C4-2B (cell line): ENCODE measurements at regions not wholly inside any gene's neighbourhood (a gene's known extent, or its start where the extent isn't known, plus 50 kb on each side); places are given as distances from the start of the nearest gene placed in this dataset.

Source experiments
- H3K27ac ChIP-seq: fragments of 450-650 bp; 2 replicates; pipeline ENCODE4 v1.5.1; 2017
- CTCF ChIP-seq: fragments of 450-650 bp; conservative IDR thresholded peaks from 2 replicates; pipeline ENCODE4 v1.5.1; 2017; ENCODE audit warnings: mild to moderate bottlenecking
- ZFX ChIP-seq: fragments of 450-650 bp; IDR thresholded peaks from 2 replicates; pipeline ENCODE4 v1.6.1; 2017

GRCh38 chr7:116382375-116382774 is 117.2 kb upstream of the CAV2 start:
- H3K27ac ChIP-seq, result no peak overlapping the region
- TF ChIP-seq ZFX (no peak), CTCF (no peak)

- TF ChIP-seq CTCF, result no peak
- TF ChIP-seq ZFX, result no peak
- H3K27ac ChIP-seq, result no peak overlapping the region
Measured at GRCh38 chr7:116384936-116385635, 114.5 kb upstream of the CAV2 start.

- H3K27ac ChIP-seq, result no peak overlapping the region
- TF ChIP-seq CTCF (no peak), ZFX (no peak)
Measured at GRCh38 chr7:116386674-116387073, 112.9 kb upstream of the CAV2 start.

GRCh38 chr7:116390363-116390762 is 109.2 kb upstream of the CAV2 start:
- no peak overlapping the region for H3K27ac ChIP-seq
- no peak for TF ChIP-seq CTCF

- H3K27ac ChIP-seq, result no peak overlapping the region
Measured at GRCh38 chr7:116392806-116393205, 106.7 kb upstream of the CAV2 start.

GRCh38 chr7:116393654-116394053 is 105.9 kb upstream of the CAV2 start:
- no peak overlapping the region for H3K27ac ChIP-seq
- TF ChIP-seq ZFX, result no peak
- no peak for TF ChIP-seq CTCF

More at GRCh38 chr7:116392806-116393205, 106.7 kb upstream of the CAV2 start:
- no peak for TF ChIP-seq CTCF
- no peak for TF ChIP-seq ZFX

GRCh38 chr7:116394106-116394505 is 105.4 kb upstream of the CAV2 start:
- no peak overlapping the region for H3K27ac ChIP-seq
- TF ChIP-seq ZFX (no peak), CTCF (no peak)
